ENCODE measurements at regions not wholly inside any gene's neighbourhood (a gene's known extent, or its start where the extent isn't known, plus 50 kb on each side); places are given as distances from the start of the nearest gene placed in this dataset.
A peak's percentile ranks its signal among the peaks of the same experiment; 100 is the strongest.

GRCh38 chr11:62055970-62056369, 67.8 kb upstream of the INCENP start:
- H3F3A ChIP-seq (ENCODE audit: insufficient read depth, low read length, poor library complexity, severe bottlenecking) = no peaks in the 10 kb centered on the region

GRCh38 chr11:62054484-62055121, 69.2 kb upstream of the INCENP start:
- Histone ChIP-seq H3K9me2 (ENCODE audit: insufficient read depth, low read length) (no peaks in the 10 kb centered on the region), H3K4me3 (ENCODE audit: low read length) (no peak overlapping the region), H3F3A (ENCODE audit: insufficient read depth, low read length, poor library complexity, severe bottlenecking) (no peaks in the 10 kb centered on the region), H3K79me2 (replicated peaks; ENCODE audit: insufficient read depth, low read length) (no peaks in the 10 kb centered on the region), H3K9me3 (ENCODE audit: low read length) (no peaks in the 10 kb centered on the region), H3K27ac (ENCODE audit: low read length) (no peak overlapping the region), H4K20me1 (ENCODE audit: insufficient read depth) (no peaks in the 10 kb centered on the region), H3K9ac (ENCODE audit: low read length) (no peak overlapping the region), H3K27me3 (ENCODE audit: insufficient read depth, low read depth, low read length) (no peaks in the 10 kb centered on the region), H2AFZ (ENCODE audit: low read depth, low read length) (no peak overlapping the region), H3K36me3 (ENCODE audit: insufficient read depth, low read length) (no peaks in the 10 kb centered on the region), H3K4me2 (ENCODE audit: low read length) (no peak overlapping the region)
- TF ChIP-seq POLR2AphosphoS5 (IDR thresholded peaks at IDR 0.05) (no peak), CTCF (IDR thresholded peaks at IDR 0.05; ENCODE audit: poor library complexity, severe bottlenecking) (peak; percentile 23)

More at GRCh38 chr11:62055970-62056369, 67.8 kb upstream of the INCENP start:
- H3K27ac ChIP-seq (ENCODE audit: low read length) = no peak overlapping the region
- H3K36me3 ChIP-seq (ENCODE audit: insufficient read depth, low read length) = no peaks in the 10 kb centered on the region
- no peaks in the 10 kb centered on the region for H3K79me2 ChIP-seq (replicated peaks; ENCODE audit: insufficient read depth, low read length)
- no peak overlapping the region for H3K9ac ChIP-seq (ENCODE audit: low read length)
- H3K4me3 ChIP-seq (ENCODE audit: low read length) = no peak overlapping the region
- no peaks in the 10 kb centered on the region for H3K27me3 ChIP-seq (ENCODE audit: insufficient read depth, low read depth, low read length)
- H3K9me2 ChIP-seq (ENCODE audit: insufficient read depth, low read length) = no peaks in the 10 kb centered on the region
- no peaks in the 10 kb centered on the region for H4K20me1 ChIP-seq (ENCODE audit: insufficient read depth)
- H3K4me2 ChIP-seq (ENCODE audit: low read length) = no peak overlapping the region
- TF ChIP-seq POLR2AphosphoS5 (IDR thresholded peaks at IDR 0.05) (no peak), SMC3 (conservative IDR thresholded peaks at IDR 0.05; ENCODE audit: poor library complexity) (no peak), REST (IDR thresholded peaks at IDR 0.05; ENCODE audit: borderline replicate concordance) (no peak), TAF1 (IDR thresholded peaks at IDR 0.05; ENCODE audit: low read depth) (no peak), CTCF (IDR thresholded peaks at IDR 0.05; ENCODE audit: poor library complexity, severe bottlenecking) (no peak), MXI1 (conservative IDR thresholded peaks at IDR 0.05; ENCODE audit: poor library complexity, severe bottlenecking) (no peak), EZH2 (IDR thresholded peaks at IDR 0.05; ENCODE audit: borderline replicate concordance, insufficient read depth, low read length, poor library complexity, severe bottlenecking) (no peak), EP300 (conservative IDR thresholded peaks at IDR 0.05; ENCODE audit: poor library complexity, severe bottlenecking) (no peak), RAD21 (conservative IDR thresholded peaks at IDR 0.05) (no peak)
- no peak overlapping the region for H2AFZ ChIP-seq (ENCODE audit: low read depth, low read length)
- H3K9me3 ChIP-seq (ENCODE audit: low read length) = no peaks in the 10 kb centered on the region

All from neural cell (in vitro differentiated cells).